ENCODE measurements at regions not wholly inside any gene's neighbourhood (a gene's known extent, or its start where the extent isn't known, plus 50 kb on each side); places are given as distances from the start of the nearest gene placed in this dataset.
"Not testable (repeated sequence)": the region's sequence is repeated elsewhere in the genome, so short reads cannot be mapped to it uniquely, and the experiment has no call there.

GRCh38 chr16:52351451-52351850 is 195.5 kb downstream of the TOX3 start:
- TF ChIP-seq ZFX (IDR thresholded peaks at IDR 0.05; ENCODE audit: borderline replicate concordance) (no peak), CTCF (IDR thresholded peaks at IDR 0.05) (no peak)
- H3K27ac ChIP-seq: no peak overlapping the region

DNA sequence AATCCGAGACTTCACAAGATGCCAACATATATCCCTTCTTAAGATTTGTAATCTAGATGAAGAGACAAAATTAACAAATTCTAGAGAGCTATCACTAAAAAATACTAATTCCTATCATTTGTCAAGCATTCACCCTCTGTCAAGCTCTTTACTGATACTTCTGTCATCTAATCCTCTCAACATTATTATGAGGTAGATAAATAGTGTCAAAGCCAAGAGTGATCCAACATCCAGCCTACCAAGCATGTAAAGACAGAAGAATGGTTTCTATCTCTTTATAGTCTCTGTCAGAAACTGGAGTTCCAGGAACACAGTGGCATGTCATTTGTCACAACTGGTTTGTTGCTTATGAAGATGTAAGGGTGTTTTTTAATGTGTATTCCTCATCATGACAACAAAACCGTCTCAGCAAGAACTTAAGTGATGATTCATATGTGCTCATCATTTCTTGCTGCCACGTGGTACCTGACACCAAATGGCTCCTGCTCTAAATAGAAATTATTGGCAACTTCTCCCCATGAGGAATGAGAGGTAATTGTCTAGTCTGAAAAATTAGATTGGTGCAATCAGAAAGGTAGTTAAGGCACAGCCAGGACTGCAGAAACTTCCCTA is 196.8 kb downstream of the TOX3 start:
- TF ChIP-seq CTCF (IDR thresholded peaks at IDR 0.05): no peak
- no peak for TF ChIP-seq ZFX (IDR thresholded peaks at IDR 0.05; ENCODE audit: borderline replicate concordance)
- no peak overlapping the region for H3K27ac ChIP-seq

DNA sequence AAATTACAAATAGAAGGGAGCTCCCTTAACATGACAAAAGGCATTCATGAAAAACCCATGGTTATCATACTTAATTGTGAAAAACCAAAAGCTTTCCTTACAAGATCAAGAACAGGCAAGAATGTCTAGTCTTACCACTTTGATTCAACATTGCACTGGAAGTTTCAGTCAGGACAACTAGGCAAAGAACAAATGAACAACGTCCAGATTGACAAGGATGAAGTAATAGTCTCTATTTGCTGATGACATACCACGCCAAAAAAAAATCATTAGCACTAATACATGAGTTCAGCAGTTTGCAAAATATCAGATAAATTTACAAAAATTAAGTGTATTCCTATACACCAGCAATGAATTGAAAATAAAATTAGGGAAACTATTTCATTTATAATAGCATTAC is 200.2 kb downstream of the TOX3 start:
- H3K27ac ChIP-seq: no peak overlapping the region
- TF ChIP-seq ZFX (IDR thresholded peaks at IDR 0.05; ENCODE audit: borderline replicate concordance): no peak
- no peak for TF ChIP-seq CTCF (IDR thresholded peaks at IDR 0.05)

DNA sequence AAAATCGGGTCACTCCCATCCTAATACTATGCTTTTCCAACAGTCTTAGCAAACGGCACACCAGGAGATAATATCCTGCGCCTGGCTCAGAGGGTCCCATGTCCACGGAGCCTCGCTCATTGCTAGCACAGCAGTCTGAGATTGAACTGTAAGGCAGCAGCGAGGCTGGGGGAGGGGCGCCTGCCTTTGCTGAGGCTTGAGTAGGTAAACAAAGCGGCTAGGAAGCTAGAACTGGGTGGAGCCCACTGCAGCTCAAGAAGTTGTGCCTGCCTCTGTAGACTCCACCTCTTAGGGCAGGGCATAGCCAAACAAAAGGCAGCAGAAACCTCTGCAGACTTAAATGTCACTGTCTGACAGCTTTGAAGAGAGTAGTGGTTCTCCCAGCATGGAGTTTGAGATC is 213.3 kb downstream of the TOX3 start:
- H3K27ac ChIP-seq: not testable (repeated sequence)

GRCh38 chr16:52320930-52321439 is 226.0 kb downstream of the TOX3 start:
- H3K27ac ChIP-seq: no peak overlapping the region
- TF ChIP-seq ZFX (IDR thresholded peaks at IDR 0.05; ENCODE audit: borderline replicate concordance) (no peak), CTCF (IDR thresholded peaks at IDR 0.05) (no peak)

DNA sequence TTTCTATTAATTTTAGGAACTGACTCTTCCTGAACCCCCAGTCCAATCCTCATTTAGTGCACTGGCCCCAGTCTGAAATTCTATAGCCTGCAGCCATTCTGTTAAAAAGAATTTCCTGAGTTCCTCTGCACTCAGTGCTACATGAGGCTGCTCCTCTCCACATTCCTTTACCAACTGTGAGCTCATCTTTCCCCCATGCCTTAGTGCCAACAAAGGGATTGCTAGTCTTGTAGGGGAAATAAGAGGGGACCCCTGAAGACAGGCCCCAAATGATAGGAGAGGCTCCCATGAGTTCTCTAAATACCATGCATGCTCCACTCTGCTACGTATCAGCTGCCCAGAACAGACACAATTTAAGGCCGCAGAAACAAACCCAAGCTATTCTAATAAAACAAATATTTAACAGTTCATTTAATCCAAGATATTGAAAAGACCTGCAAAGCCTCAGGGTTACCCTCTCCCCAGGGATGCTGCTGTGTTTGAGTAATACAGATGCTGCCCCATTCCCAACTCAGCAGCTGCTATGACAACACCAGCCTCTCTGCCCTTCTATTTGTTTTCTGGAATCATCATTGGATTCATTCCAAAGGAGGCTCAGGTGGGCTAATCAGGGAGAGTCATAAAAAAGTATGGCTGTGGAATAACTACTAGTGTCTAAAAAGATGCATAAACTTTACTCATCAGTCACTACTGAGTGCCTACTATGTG is 228.5 kb downstream of the TOX3 start:
- TF ChIP-seq ZFX (IDR thresholded peaks at IDR 0.05; ENCODE audit: borderline replicate concordance) (no peak), CTCF (IDR thresholded peaks at IDR 0.05) (no peak)
- no peak overlapping the region for H3K27ac ChIP-seq

GRCh38 chr16:52316241-52316640 is 230.7 kb downstream of the TOX3 start:
- no peak for TF ChIP-seq ZFX (IDR thresholded peaks at IDR 0.05; ENCODE audit: borderline replicate concordance)
- no peak for TF ChIP-seq CTCF (IDR thresholded peaks at IDR 0.05)

More at GRCh38 chr16:52316241-52316640, 230.7 kb downstream of the TOX3 start:
- H3K27ac ChIP-seq: no peak overlapping the region
